ENCODE measurements at regions not wholly inside any gene's neighbourhood (a gene's known extent, or its start where the extent isn't known, plus 50 kb on each side); places are given as distances from the start of the nearest gene placed in this dataset.

GRCh38 chr17:27386206-27387075, 69.8 kb upstream of the KSR1 start:
- TF ChIP-seq CTCF (IDR thresholded peaks at IDR 0.05) = no peak

DNA sequence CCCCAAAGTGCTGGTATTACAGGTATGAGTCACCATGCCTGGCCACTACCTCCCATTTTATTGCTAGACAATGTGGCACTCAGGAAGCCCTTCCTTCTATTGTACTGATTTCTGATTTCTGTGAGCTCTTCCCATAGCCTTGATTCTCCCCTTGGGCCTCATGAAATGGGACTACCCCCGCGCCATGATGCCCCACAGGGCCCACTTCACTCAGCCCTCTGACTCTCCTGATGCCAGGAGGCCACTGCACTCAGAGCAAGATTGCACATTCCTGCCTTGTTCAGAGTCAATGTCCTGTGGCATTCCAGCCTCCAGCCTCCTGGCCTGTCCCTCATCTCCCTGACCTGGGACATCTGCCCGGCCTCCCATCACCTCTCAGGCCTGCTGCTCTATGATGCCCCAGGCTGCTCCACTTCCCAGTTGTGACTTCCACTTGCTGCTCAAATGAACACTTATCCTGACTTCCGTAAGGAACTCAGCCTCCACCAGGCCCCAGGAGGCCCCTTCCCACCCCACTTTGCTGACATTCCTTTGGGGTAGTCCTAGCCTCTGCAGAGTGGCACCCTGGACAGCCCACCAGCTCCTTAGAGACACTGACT, 66.6 kb upstream of the KSR1 start:
- TF ChIP-seq CTCF (IDR thresholded peaks at IDR 0.05) = no peak

GRCh38 chr17:27390540-27390939, 65.7 kb upstream of the KSR1 start:
- TF ChIP-seq CTCF (IDR thresholded peaks at IDR 0.05) = no peak

DNA sequence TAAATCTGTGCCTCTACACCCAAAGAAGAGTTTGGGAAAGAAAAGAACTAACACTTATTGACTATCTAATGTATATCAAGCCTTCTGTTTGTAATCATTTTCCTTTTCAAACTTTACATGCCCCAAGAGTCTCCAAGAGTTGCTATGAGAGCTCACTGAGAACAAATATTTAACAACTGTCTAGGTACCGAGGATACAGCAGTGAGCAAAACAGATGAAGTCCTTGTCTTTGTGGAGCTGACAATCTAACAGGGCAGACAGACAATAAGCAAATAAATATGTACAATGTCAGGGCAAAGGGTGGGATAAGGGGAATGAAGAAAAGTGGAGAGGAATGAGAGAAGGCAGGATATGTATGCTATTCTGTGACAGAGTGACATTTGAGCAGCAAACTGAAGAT, 64.8 kb upstream of the KSR1 start:
- no peak for TF ChIP-seq CTCF (IDR thresholded peaks at IDR 0.05)

DNA sequence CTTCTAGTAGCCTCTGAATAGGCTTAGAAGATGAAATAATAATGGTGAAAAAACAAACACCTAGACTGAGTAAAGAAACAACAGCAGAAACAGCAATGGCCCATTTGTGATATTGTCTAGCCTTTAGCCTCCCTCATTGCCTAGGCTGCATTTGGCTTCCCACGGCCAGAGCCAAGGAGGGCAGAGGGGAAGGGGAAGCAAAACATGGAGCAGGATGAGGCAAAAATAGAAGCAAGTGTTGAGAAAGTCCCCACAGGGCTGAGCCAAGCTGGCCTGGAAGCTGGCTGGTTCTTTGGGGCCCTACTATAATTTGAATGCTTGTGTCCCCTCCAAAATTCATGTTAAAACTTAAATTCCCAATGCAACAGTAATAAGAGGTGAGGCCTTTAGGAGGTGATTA, 60.2 kb upstream of the KSR1 start:
- no peak for TF ChIP-seq CTCF (IDR thresholded peaks at IDR 0.05)

DNA sequence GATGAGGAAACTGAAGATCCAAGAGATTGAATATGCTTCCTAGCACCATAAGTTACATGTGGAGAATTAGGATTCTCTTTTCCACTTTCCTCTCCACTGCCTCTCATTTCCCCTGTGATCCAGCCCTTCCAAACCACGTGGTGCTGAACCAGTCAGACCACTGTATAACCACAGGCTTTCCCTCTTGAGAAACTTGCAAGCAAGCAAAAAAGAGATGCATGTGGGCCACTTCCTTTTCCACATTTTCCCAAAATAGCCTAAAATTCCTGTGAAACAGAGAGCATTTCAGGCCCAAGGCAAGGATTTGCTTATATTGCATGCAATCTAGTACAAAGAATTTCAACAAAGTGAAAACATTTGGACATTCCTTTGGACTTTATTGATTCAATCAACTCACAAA, 59.3 kb upstream of the KSR1 start:
- no peak for TF ChIP-seq CTCF (IDR thresholded peaks at IDR 0.05)

- no peak for TF ChIP-seq CTCF (IDR thresholded peaks at IDR 0.05)
Observed at GRCh38 chr17:27398691-27399090, 57.6 kb upstream of the KSR1 start.

Measured in LNCAP (cell line).